Body of pancreas (tissue), 4 donors: ENCODE measurements at regions not wholly inside any gene's neighbourhood (a gene's known extent, or its start where the extent isn't known, plus 50 kb on each side); places are given as distances from the start of the nearest gene placed in this dataset.
"Not testable (repeated sequence)": the region's sequence is repeated elsewhere in the genome, so short reads cannot be mapped to it uniquely, and the experiment has no call there.

Experiments
- CTCF ChIP-seq, 7 experiments: fragments of 450-650 bp in 4 of 7; fragments of 200-600 bp in 3 of 7; sonication (generic) in 3 of 7; IDR thresholded peaks; one replicate each; pipeline ENCODE4 v1.5.1; 2016 to 2019; ENCODE audit warnings: antibody characterized with exemption in 7 of 7
- POLR2A ChIP-seq, 3 donors: fragments of 450-650 bp; IDR thresholded peaks; one replicate each; pipeline ENCODE4 v1.6.1; 2016; ENCODE audit warnings: antibody characterized with exemption in 3 of 3, mild to moderate bottlenecking in 2 of 3

- not testable (repeated sequence) for TF ChIP-seq CTCF, POLR2A (IDR thresholded peaks at IDR 0.05)
Measured at GRCh38 chr2:87132577-87132976, 110.9 kb upstream of the PLGLB1 start.
